GM19351 (cell line): ENCODE measurements at regions not wholly inside any gene's neighbourhood (a gene's known extent, or its start where the extent isn't known, plus 50 kb on each side); places are given as distances from the start of the nearest gene placed in this dataset.
"Not testable (repeated sequence)": the region's sequence is repeated elsewhere in the genome, so short reads cannot be mapped to it uniquely, and the experiment has no call there.

Experiments used
- ATAC-seq: cut with Tn5 transposase; IDR thresholded peaks from one replicate; pipeline ENCODE4 v1.9.1; 2021; ENCODE audit warnings: mild to moderate bottlenecking, moderate library complexity; ENCODE audit not compliant: unreplicated experiment

GRCh38 chr12:66733321-66733720 lies 54.4 kb upstream of the GRIP1 start:
- ATAC-seq: no peak

DNA sequence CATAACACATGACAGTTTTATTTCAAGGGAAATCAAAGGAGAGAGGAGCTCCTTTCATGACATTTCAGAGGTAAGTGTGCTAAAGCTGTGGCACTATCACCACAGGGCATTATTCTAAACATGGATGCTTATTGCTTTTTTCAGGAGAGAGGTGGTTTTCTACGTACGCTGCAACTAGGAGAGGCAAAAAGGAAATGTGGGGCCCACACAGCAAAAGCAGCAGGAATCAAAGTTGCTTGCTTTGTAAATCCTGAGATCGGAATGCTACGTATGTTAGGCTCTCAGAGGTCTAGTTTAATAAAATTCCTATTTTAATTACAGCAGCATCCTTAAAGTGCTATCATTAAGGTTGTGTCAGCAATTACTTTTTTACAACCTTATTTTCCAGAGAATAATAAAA lies 55.0 kb upstream of the GRIP1 start:
- ATAC-seq: no peak

- no peak for ATAC-seq
Observed at GRCh38 chr12:66735275-66735674, 56.4 kb upstream of the GRIP1 start.

DNA sequence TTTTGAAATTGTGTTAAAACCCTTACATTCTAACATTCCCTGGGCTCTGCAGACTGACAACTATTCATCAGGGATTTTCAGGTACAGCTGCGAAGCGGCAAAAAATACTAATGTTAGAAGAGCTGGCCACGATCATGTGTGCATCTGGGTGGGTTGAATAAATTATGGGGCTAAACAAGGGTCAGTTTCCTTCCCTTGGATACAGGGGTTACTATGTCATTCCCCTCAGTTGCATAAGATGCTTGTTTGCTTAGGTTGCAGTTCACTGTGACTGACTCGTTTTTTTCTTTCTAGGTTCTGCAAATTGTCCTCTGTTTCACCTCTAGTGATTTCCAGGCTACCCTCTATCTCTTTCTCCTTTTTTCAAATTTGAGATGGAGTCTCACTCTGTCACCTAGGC lies 58.1 kb upstream of the GRIP1 start:
- ATAC-seq: no peak

- no peak for ATAC-seq
Observed at GRCh38 chr12:66739266-66739665, 60.4 kb upstream of the GRIP1 start.

GRCh38 chr12:66739940-66740651 lies 61.2 kb upstream of the GRIP1 start:
- no peak for ATAC-seq

- ATAC-seq: no peak
Observed at GRCh38 chr12:66740732-66741131, 61.9 kb upstream of the GRIP1 start.

GRCh38 chr12:66741919-66742318 lies 63.0 kb upstream of the GRIP1 start:
- no peak for ATAC-seq

DNA sequence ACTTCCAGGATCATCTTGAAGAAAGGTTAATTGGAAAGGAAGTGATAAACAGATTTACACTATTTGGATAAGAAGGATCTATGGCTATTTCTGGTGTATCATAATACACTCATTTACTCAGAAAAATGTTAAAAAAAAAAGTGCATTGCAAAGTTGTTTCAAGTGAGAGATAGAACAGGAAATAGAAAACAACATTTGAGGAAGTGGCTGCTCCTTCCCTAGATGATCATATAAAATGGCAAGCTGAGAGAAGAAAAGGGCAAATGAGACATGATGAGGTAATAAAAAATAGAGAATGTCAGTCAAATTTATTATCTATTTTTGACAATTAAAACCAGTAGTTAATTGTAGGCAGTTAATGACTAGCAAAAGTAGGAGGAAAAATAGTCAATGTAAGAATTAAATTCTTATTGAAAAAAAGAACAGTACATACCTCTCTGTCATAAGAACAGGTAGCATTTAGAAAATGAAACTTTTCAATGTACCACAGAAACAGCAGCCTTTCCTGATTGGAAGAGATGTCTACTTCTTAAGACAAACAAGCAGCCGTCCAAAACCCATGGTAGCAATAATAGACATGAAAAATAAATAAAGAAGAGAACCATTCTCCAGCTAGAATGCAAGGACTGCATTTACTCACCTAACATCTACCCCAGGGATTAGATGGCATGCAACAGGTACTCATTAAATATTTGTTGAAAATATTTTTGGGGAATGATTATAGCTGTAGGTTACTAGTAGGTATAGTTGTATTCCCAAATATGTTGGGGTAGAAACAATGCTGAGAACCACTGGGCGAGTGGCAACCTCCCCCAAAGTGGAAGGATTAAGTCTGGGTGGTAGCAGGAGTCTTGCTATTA lies 63.9 kb upstream of the GRIP1 start:
- no peak for ATAC-seq

DNA sequence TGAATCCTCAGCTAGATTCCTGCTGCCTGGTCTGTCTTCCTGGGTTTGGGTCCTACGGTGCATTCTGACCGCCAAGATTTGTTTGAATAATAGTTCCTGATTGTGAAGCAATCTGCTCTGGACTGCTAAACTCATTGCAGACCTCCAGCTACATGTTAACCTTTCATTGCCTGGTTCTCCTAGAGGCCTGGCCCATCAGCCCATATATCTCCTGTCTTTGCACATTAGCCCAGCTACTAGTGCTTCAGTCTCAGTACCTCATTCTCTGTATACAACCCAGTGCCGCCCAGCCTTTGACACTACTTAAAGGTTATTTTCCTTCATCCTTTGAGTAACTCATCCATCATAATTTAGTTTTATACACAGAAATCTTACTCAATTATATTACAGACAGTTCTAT lies 65.6 kb upstream of the GRIP1 start:
- no peak for ATAC-seq

DNA sequence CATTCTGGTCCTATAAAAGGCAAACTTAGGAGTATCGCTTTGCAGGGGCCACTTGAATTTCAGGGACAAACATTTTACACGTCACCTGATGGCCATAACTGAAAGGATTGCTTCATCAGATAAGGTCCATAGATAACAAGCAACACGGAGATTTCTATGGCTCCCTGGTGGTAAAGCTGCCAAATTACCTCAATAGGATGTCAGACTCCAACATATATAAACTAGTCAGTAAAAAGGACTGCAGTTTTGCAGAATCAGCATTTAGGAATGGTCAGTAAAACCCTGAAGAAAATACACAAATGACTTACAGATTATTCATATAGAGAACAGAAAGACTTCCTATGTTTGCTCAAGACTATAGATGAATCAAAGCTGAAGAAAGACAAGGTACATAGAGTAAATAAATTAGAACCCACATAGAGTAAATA lies 66.1 kb upstream of the GRIP1 start:
- no peak for ATAC-seq

GRCh38 chr12:66746489-66747201 lies 67.8 kb upstream of the GRIP1 start:
- ATAC-seq: no peak

DNA sequence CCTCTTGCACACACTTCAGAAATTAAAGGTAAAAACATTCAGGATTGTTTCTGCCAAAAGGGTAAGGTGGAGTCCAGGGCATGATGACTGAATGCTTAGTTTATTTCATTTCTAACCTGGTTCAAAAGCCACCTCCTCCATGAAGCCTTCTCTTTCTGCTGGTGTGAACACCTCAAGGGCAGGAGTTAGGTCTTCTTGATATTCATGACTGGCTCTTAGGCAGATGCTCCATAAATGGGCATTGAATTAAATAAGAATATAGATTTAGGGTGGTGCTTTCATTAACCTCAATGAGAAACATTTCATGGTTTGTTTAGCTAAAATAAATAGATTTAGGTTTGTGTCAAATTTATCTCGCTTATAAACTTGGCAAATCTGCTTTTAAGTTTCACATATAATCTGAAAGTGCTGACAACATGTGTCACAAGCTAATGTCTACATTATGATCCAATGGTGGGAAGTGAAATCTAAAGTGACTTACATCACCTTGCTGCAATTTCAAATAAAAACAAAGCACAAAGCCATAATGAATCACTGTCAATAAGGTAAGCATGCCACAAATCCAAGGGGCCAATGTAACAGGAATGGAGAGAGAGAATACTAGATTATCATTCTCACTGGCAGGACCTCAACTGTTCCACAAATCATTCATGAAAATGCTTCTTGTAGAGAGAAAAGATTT lies 72.7 kb upstream of the GRIP1 start:
- no peak for ATAC-seq

GRCh38 chr12:66753810-66754209 lies 74.9 kb upstream of the GRIP1 start:
- no peak for ATAC-seq

GRCh38 chr12:66755727-66756395 lies 77.0 kb upstream of the GRIP1 start:
- ATAC-seq: no peak

- no peak for ATAC-seq
Observed at GRCh38 chr12:66756631-66757030, 77.8 kb upstream of the GRIP1 start.

GRCh38 chr12:66760122-66760521 lies 81.2 kb upstream of the GRIP1 start:
- not testable (repeated sequence) for ATAC-seq

GRCh38 chr12:66763467-66763866 lies 84.6 kb upstream of the GRIP1 start:
- no peak for ATAC-seq

- ATAC-seq: no peak
Observed at GRCh38 chr12:66765204-66765603, 86.3 kb upstream of the GRIP1 start.

DNA sequence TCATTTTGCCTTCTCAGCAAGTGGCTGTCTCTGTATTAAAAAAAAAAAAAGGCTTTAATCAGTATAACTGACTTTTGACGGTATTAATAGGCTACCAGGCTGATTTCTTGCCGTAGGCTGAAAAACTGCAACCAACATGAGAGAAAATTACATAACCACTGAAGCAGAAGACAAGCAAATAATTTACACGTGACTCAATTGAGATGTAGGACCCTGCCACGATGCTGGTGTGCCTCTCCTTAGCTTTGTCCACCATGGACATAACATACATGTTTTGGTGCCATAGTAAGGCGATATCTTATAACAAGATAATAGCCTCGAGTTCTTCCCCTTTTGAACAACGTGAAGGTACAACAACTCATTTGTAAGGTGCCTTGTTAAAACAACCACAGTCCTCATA lies 88.7 kb upstream of the GRIP1 start:
- no peak for ATAC-seq

GRCh38 chr12:66768293-66768692 lies 89.4 kb upstream of the GRIP1 start:
- no peak for ATAC-seq
